LNCAP (cell line): ENCODE measurements at regions not wholly inside any gene's neighbourhood (a gene's known extent, or its start where the extent isn't known, plus 50 kb on each side); places are given as distances from the start of the nearest gene placed in this dataset.

Experiments used
- CTCF ChIP-seq: fragments of 450-650 bp; IDR thresholded peaks from 2 replicates; pipeline ENCODE4 v1.5.1; 2017; ENCODE audit warnings: mild to moderate bottlenecking

- TF ChIP-seq CTCF, result no peak
Observed at GRCh38 chr1:199693724-199694123, 333.8 kb upstream of the NR5A2 start.

GRCh38 chr1:199696225-199696624 is 331.3 kb upstream of the NR5A2 start:
- TF ChIP-seq CTCF, result no peak

GRCh38 chr1:199698222-199698621 is 329.3 kb upstream of the NR5A2 start:
- no peak for TF ChIP-seq CTCF

GRCh38 chr1:199700551-199700950 is 327.0 kb upstream of the NR5A2 start:
- TF ChIP-seq CTCF, result no peak

- no peak for TF ChIP-seq CTCF
Observed at GRCh38 chr1:199701726-199702125, 325.8 kb upstream of the NR5A2 start.

- no peak for TF ChIP-seq CTCF
Observed at GRCh38 chr1:199704231-199704630, 323.3 kb upstream of the NR5A2 start.

GRCh38 chr1:199705825-199706224 is 321.7 kb upstream of the NR5A2 start:
- no peak for TF ChIP-seq CTCF

- TF ChIP-seq CTCF, result no peak
Observed at GRCh38 chr1:199706826-199707606, 320.5 kb upstream of the NR5A2 start.
